ENCODE measurements at regions not wholly inside any gene's neighbourhood (a gene's known extent, or its start where the extent isn't known, plus 50 kb on each side); places are given as distances from the start of the nearest gene placed in this dataset.

DNA sequence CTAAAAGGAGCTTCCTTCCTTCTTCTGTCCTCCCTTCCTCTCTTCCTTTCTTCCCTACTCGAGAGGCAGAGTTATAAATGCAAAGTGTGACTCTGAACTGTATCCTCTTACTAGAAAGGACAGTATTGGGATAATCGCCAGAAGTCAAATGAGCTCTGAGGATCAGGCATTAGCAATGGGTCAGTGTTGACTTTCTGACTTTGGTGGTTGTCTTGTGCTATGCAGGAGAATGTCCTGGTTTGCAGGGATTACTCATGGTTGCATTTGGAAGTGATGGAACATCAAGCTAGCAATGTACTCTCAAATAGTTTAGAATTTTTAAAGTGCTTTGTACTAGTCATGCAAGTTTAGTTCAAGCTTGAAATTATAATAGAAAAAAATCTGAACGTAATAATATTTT is 115.6 kb downstream of the TXNL1 start:
- ChIA-PET POLR2A (no interaction called here), CTCF (no interaction called here)
- H3K36me3 Mint-ChIP-seq (ENCODE audit: insufficient read depth, unreplicated experiment): no peaks in the 10 kb centered on the region
- no peak for TF ChIP-seq CTCF (IDR thresholded peaks at IDR 0.05; ENCODE audit: insufficient read depth in 1 of 2, low read depth in 1 of 2, low read length in 1 of 2, severe bottlenecking in 1 of 2, unreplicated experiment in 1 of 2)
- no peak for DNase-seq
- Histone ChIP-seq H3K27me3 (replicated peaks; ENCODE audit: control insufficient read depth, insufficient read depth, low read length) (no peaks in the 10 kb centered on the region), H3K4me1 (no peaks in the 10 kb centered on the region), H3K9me3 (no peaks in the 10 kb centered on the region), H3K4me3 (ENCODE audit: low read depth, low read length) (no peak overlapping the region), H3K36me3 (ENCODE audit: control insufficient read depth, insufficient read depth, low read length) (no peaks in the 10 kb centered on the region)
- no peaks in the 10 kb centered on the region for H3K4me1 Mint-ChIP-seq (ENCODE audit: low read depth, unreplicated experiment)
- BruUV-seq (replicated peaks): no TSS peak
- no peak overlapping the region for H3K27ac Mint-ChIP-seq (ENCODE audit: unreplicated experiment)
- H3K9me3 Mint-ChIP-seq (ENCODE audit: unreplicated experiment): no peaks in the 10 kb centered on the region
- intact Hi-C loops (cut with micrococcal nuclease; ENCODE audit: unreplicated experiment): no loop called here
- no peak overlapping the region for H3K4me3 Mint-ChIP-seq (ENCODE audit: unreplicated experiment)
- peaks cover 16% of the 10 kb centered on the region for H3K27me3 Mint-ChIP-seq (ENCODE audit: insufficient read depth, unreplicated experiment)

DNA sequence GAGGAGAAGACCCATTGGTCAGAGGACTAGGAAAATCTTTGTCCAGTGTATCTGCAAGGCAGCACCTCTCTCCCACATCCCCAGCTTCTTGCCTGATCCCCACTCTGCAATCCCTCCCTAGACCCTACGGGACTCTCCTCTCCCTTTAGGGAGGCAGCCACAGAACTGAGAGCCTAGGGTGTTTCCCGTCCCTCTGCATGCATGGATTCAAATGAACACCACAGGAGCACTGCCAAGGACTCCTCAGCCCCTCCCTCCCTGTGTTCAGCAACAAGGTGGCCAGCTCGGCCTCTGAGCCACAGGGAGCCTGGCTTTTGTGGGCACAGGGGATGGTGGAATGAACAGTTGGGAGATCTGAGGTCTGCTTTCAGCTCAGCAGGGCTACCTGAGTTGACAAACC is 117.1 kb downstream of the TXNL1 start:
- no peak overlapping the region for H3K4me3 ChIP-seq (ENCODE audit: low read depth, low read length)
- H3K9me3 Mint-ChIP-seq (ENCODE audit: unreplicated experiment): no peaks in the 10 kb centered on the region
- H3K27me3 Mint-ChIP-seq (ENCODE audit: insufficient read depth, unreplicated experiment): peaks cover 22% of the 10 kb centered on the region
- no peaks in the 10 kb centered on the region for H3K27me3 ChIP-seq (replicated peaks; ENCODE audit: control insufficient read depth, insufficient read depth, low read length)
- H3K9me3 ChIP-seq: no peaks in the 10 kb centered on the region
- ChIA-PET POLR2A (no interaction called here), CTCF (no interaction called here)
- intact Hi-C loops (cut with micrococcal nuclease; ENCODE audit: unreplicated experiment): no loop called here
- no peaks in the 10 kb centered on the region for H3K36me3 ChIP-seq (ENCODE audit: control insufficient read depth, insufficient read depth, low read length)
- no peaks in the 10 kb centered on the region for H3K36me3 Mint-ChIP-seq (ENCODE audit: insufficient read depth, unreplicated experiment)
- no peak for TF ChIP-seq CTCF (IDR thresholded peaks at IDR 0.05; ENCODE audit: insufficient read depth in 1 of 2, low read depth in 1 of 2, low read length in 1 of 2, severe bottlenecking in 1 of 2, unreplicated experiment in 1 of 2)
- H3K27ac Mint-ChIP-seq (ENCODE audit: unreplicated experiment): no peak overlapping the region
- no peak overlapping the region for H3K4me3 Mint-ChIP-seq (ENCODE audit: unreplicated experiment)
- H3K4me1 Mint-ChIP-seq (ENCODE audit: low read depth, unreplicated experiment): no peaks in the 10 kb centered on the region
- no TSS peak for BruUV-seq (replicated peaks)
- H3K4me1 ChIP-seq: no peaks in the 10 kb centered on the region
- no peak for DNase-seq

DNA sequence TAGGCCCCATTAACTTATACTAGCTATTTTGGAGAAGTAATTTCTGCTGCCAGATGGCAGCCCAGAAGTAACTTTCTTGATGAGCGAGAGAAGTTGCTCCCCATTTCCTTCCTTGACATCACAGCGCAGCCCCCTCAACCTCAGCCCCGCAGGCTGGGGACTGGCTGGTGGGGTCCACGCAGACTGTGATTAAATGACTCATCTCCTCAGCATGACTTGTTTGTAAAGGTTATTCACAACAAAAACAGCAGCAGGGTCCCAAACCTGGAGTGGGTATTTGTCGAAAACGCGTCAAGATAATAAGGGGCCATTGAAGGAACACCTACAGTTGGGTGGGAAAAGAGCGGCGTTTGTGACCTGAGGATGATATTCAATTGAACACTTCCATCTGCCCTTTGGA is 120.6 kb downstream of the TXNL1 start:
- H3K4me1 ChIP-seq: no peaks in the 10 kb centered on the region
- Mint-ChIP-seq H3K4me3 (ENCODE audit: unreplicated experiment) (no peak overlapping the region), H3K36me3 (ENCODE audit: insufficient read depth, unreplicated experiment) (no peaks in the 10 kb centered on the region), H3K27me3 (ENCODE audit: insufficient read depth, unreplicated experiment) (peaks cover 20% of the 10 kb centered on the region), H3K4me1 (ENCODE audit: low read depth, unreplicated experiment) (no peaks in the 10 kb centered on the region), H3K27ac (ENCODE audit: unreplicated experiment) (no peak overlapping the region), H3K9me3 (ENCODE audit: unreplicated experiment) (no peaks in the 10 kb centered on the region)
- BruUV-seq (replicated peaks): no TSS peak
- TF ChIP-seq CTCF (IDR thresholded peaks at IDR 0.05; ENCODE audit: insufficient read depth in 1 of 2, low read depth in 1 of 2, low read length in 1 of 2, severe bottlenecking in 1 of 2, unreplicated experiment in 1 of 2): no peak
- intact Hi-C loops (cut with micrococcal nuclease; ENCODE audit: unreplicated experiment): no loop called here
- ChIA-PET CTCF (no interaction called here), POLR2A (no interaction called here)
- H3K36me3 ChIP-seq (ENCODE audit: control insufficient read depth, insufficient read depth, low read length): no peaks in the 10 kb centered on the region
- no peaks in the 10 kb centered on the region for H3K9me3 ChIP-seq
- no peaks in the 10 kb centered on the region for H3K27me3 ChIP-seq (replicated peaks; ENCODE audit: control insufficient read depth, insufficient read depth, low read length)
- H3K4me3 ChIP-seq (ENCODE audit: low read depth, low read length): no peak overlapping the region
- no peak for DNase-seq

Data from Caco-2 (cell line).